ENCODE measurements at regions not wholly inside any gene's neighbourhood (a gene's known extent, or its start where the extent isn't known, plus 50 kb on each side); places are given as distances from the start of the nearest gene placed in this dataset.

GRCh38 chr3:20935791-20936190, 749.8 kb upstream of the SGO1 start:
- TF ChIP-seq CTCF (IDR thresholded peaks at IDR 0.05; ENCODE audit: poor library complexity, severe bottlenecking) (no peak), REST (IDR thresholded peaks at IDR 0.05; ENCODE audit: borderline replicate concordance) (no peak), EZH2 (IDR thresholded peaks at IDR 0.05; ENCODE audit: borderline replicate concordance, insufficient read depth, low read length, poor library complexity, severe bottlenecking) (no peak)

Measured in neural cell (in vitro differentiated cells).